GM19035 (cell line): ENCODE measurements at regions not wholly inside any gene's neighbourhood (a gene's known extent, or its start where the extent isn't known, plus 50 kb on each side); places are given as distances from the start of the nearest gene placed in this dataset.
"Not testable (repeated sequence)": the region's sequence is repeated elsewhere in the genome, so short reads cannot be mapped to it uniquely, and the experiment has no call there.

Experiments used
- ATAC-seq: cut with Tn5 transposase; IDR thresholded peaks from one replicate; pipeline ENCODE4 v1.9.1; 2021; ENCODE audit not compliant: unreplicated experiment

GRCh38 chr9:83191154-83191553 is 128.2 kb upstream of the RASEF start:
- no peak for ATAC-seq

GRCh38 chr9:83189026-83189425 is 126.1 kb upstream of the RASEF start:
- not testable (repeated sequence) for ATAC-seq

- ATAC-seq = no peak
Observed at GRCh38 chr9:83188277-83188676, 125.3 kb upstream of the RASEF start.

GRCh38 chr9:83186155-83186737 is 123.3 kb upstream of the RASEF start:
- no peak for ATAC-seq

GRCh38 chr9:83185488-83186154 is 122.7 kb upstream of the RASEF start:
- ATAC-seq = no peak

GRCh38 chr9:83183621-83184020 is 120.7 kb upstream of the RASEF start:
- ATAC-seq = no peak

- ATAC-seq = no peak
Observed at GRCh38 chr9:83182071-83182470, 119.1 kb upstream of the RASEF start.

GRCh38 chr9:83178717-83179116 is 115.8 kb upstream of the RASEF start:
- no peak for ATAC-seq

- no peak for ATAC-seq
Observed at GRCh38 chr9:83177747-83178146, 114.8 kb upstream of the RASEF start.

GRCh38 chr9:83167126-83167525 is 104.2 kb upstream of the RASEF start:
- ATAC-seq = no peak

GRCh38 chr9:83166372-83166771 is 103.4 kb upstream of the RASEF start:
- ATAC-seq = no peak

GRCh38 chr9:83155733-83156132 is 92.8 kb upstream of the RASEF start:
- ATAC-seq = no peak

GRCh38 chr9:83154821-83155220 is 91.9 kb upstream of the RASEF start:
- ATAC-seq = peak; percentile 29

- peak; percentile 90 for ATAC-seq
Observed at GRCh38 chr9:83154087-83154736, 91.3 kb upstream of the RASEF start.

GRCh38 chr9:83153030-83153429 is 90.1 kb upstream of the RASEF start:
- no peak for ATAC-seq

- no peak for ATAC-seq
Observed at GRCh38 chr9:83151627-83152137, 88.7 kb upstream of the RASEF start.

- ATAC-seq = no peak
Observed at GRCh38 chr9:83147315-83148149, 84.6 kb upstream of the RASEF start.

- ATAC-seq = no peak
Observed at GRCh38 chr9:83146325-83146724, 83.4 kb upstream of the RASEF start.

- no peak for ATAC-seq
Observed at GRCh38 chr9:83144492-83144891, 81.5 kb upstream of the RASEF start.

GRCh38 chr9:83142389-83142788 is 79.4 kb upstream of the RASEF start:
- ATAC-seq = no peak

- ATAC-seq = no peak
Observed at GRCh38 chr9:83141887-83142286, 78.9 kb upstream of the RASEF start.
